Gastroesophageal sphincter (tissue), 3 donors: ENCODE measurements at regions not wholly inside any gene's neighbourhood (a gene's known extent, or its start where the extent isn't known, plus 50 kb on each side); places are given as distances from the start of the nearest gene placed in this dataset.
"Not testable (repeated sequence)": the region's sequence is repeated elsewhere in the genome, so short reads cannot be mapped to it uniquely, and the experiment has no call there.

Source experiments
- POLR2A ChIP-seq, 2 donors: fragments of 450-650 bp; IDR thresholded peaks; one replicate each; pipeline ENCODE4 v1.6.1; 2017; ENCODE audit warnings: antibody characterized with exemption in 2 of 2, mild to moderate bottlenecking in 2 of 2, moderate library complexity in 1 of 2
- POLR2AphosphoS5 ChIP-seq: sonication (generic); formaldehyde crosslinking; IDR thresholded peaks from one replicate; pipeline ENCODE4 v1.6.1; 2017; ENCODE audit warnings: antibody characterized with exemption
- TF ChIP-seq, protein P1 (sequence below), 4 experiments: fragments of 200-600 bp in 2 of 4; fragments of 450-650 bp in 2 of 4; sonication (generic) in 1 of 4; IDR thresholded peaks; one replicate each; pipeline ENCODE4 v1.5.1; 2017 to 2019; ENCODE audit warnings: antibody characterized with exemption in 4 of 4, mild to moderate bottlenecking in 2 of 4, moderate library complexity in 2 of 4

DNA sequence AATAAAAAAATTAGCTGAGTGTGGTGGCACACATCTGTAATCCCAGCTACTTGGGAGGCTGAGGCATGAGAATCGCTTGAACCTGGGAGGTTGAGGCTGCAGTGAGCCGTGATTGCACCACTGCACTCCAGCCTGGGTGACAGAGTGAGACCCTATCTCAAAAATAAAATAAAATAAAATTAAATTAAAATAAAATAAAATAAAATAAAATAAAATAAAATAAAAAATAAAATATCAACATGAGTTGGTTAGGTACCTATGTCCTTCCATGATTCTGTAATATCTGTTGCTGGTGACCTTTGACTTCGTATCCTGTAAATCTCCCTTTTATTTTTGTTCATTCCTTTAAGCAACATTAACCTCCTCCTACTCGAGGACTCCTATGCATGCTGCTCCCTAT lies 59.6 kb downstream of the TANC2 start:
- TF ChIP-seq, protein P1, sequence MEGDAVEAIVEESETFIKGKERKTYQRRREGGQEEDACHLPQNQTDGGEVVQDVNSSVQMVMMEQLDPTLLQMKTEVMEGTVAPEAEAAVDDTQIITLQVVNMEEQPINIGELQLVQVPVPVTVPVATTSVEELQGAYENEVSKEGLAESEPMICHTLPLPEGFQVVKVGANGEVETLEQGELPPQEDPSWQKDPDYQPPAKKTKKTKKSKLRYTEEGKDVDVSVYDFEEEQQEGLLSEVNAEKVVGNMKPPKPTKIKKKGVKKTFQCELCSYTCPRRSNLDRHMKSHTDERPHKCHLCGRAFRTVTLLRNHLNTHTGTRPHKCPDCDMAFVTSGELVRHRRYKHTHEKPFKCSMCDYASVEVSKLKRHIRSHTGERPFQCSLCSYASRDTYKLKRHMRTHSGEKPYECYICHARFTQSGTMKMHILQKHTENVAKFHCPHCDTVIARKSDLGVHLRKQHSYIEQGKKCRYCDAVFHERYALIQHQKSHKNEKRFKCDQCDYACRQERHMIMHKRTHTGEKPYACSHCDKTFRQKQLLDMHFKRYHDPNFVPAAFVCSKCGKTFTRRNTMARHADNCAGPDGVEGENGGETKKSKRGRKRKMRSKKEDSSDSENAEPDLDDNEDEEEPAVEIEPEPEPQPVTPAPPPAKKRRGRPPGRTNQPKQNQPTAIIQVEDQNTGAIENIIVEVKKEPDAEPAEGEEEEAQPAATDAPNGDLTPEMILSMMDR (IDR thresholded peaks at IDR 0.05), result not testable (repeated sequence)
- TF ChIP-seq POLR2A (IDR thresholded peaks at IDR 0.05); POLR2AphosphoS5: not testable (repeated sequence)
